ENCODE measurements at regions not wholly inside any gene's neighbourhood (a gene's known extent, or its start where the extent isn't known, plus 50 kb on each side); places are given as distances from the start of the nearest gene placed in this dataset.

DNA sequence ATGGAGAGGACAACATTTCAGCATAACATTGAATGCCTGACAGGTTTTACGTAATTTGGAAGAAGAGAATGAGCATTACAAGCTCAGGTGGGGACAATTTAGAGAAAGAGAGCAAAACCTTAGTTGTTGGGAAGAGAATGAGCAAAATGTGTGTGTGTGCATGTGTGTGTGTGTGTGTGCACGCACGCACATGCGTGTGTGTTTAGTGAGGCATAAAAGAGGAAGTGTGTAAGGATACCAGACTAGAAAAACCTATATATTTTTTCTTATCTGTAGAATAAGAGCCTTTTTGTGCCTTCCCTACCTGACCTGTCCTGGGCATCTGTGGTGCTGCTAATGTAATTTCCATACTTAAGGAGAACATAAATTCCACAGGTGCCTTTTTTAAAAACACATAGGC lies 99.0 kb upstream of the PLXNA2 start:
- 100% methylated on average over 1 of the region's 4 CpGs for WGBS (ENCODE audit: insufficient coverage)
- no peak overlapping the region for H3K27ac Mint-ChIP-seq

DNA sequence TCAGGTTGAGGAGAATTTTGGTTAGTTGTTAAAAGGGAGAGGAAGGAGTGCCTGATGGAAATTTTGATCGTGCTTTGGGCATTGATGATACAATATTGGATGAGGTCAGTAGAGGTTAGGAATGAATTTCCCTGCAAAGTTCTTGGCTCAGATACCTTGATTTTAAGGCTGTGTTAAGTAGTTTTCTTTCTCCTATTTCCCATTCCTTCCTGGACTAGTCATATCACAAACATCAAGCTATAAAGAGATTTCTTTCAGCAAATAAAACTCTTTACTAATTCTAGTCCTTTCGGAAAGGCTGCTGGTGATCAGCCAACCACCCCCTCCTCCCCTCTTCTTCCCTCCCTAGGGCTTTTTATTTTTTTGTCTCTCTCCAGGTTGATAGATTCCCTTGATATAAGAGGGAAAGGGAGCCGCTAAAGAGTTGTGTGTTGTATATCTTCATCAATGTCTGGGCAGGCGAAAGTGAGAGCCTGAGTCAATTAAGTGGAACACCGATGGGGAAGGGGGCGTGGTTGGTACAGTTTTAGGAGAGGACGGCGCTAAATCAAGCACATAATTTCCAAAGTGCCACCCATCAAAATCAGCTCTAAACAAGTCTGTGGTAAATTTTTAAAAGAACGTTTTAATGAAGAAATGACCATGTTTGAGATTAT lies 100.1 kb upstream of the PLXNA2 start:
- 100% methylated on average over 1 of the region's 9 CpGs for WGBS (ENCODE audit: insufficient coverage)
- no peaks in the 10 kb centered on the region for H3K4me1 ChIP-seq (ENCODE audit: control insufficient read depth in 1 of 2, insufficient read depth in 2 of 2, low read length in 2 of 2)
- no peaks in the 10 kb centered on the region for H3K27me3 ChIP-seq (ENCODE audit: control insufficient read depth in 2 of 2, insufficient read depth in 2 of 2, low read length in 2 of 2)

More for the DNA sequence above, 99.0 kb upstream of the PLXNA2 start:
- H3K4me3 Mint-ChIP-seq, result no peak overlapping the region
- Histone ChIP-seq H3K27ac (ENCODE audit: low read depth in 1 of 2, low read length in 2 of 2) (no peak overlapping the region), H4K20me1 (ENCODE audit: insufficient read depth, low read length) (no peaks in the 10 kb centered on the region), H3K4me2 (replicated peaks; ENCODE audit: extremely low read depth, low read length, poor library complexity, severe bottlenecking) (no peak overlapping the region), H3K27me3 (ENCODE audit: control insufficient read depth in 2 of 2, insufficient read depth in 2 of 2, low read length in 2 of 2) (no peaks in the 10 kb centered on the region), H3K9ac (ENCODE audit: insufficient read depth, low read length, poor library complexity, severe bottlenecking) (no peak overlapping the region), H3K9me3 (replicated peaks in 1 of 2; ENCODE audit: control insufficient read depth in 1 of 2, insufficient read depth in 1 of 2, low read length in 2 of 2) (no peaks in the 10 kb centered on the region), H3K36me3 (replicated peaks in 1 of 2; ENCODE audit: control insufficient read depth in 1 of 2, insufficient read depth in 2 of 2, low read length in 2 of 2) (no peaks in the 10 kb centered on the region), H2AFZ (ENCODE audit: insufficient read depth, low read depth, low read length, poor library complexity, severe bottlenecking) (no peak overlapping the region), H3K4me3 (replicated peaks in 1 of 3; ENCODE audit: low read depth in 2 of 3, low read length in 3 of 3) (no peak overlapping the region), H3K79me2 (ENCODE audit: insufficient read depth, low read length) (no peaks in the 10 kb centered on the region), H3K4me1 (ENCODE audit: control insufficient read depth in 1 of 2, insufficient read depth in 2 of 2, low read length in 2 of 2) (no peaks in the 10 kb centered on the region)
- peaks cover 0 to 2% (median 0%) of the 10 kb centered on the region in 7 donors for H3K9me3 Mint-ChIP-seq
- intact Hi-C loops (cut with micrococcal nuclease), result no loop called here
- H3K36me3 Mint-ChIP-seq, result no peaks in the 10 kb centered on the region
- H3K27me3 Mint-ChIP-seq (ENCODE audit: low read depth in 3 of 3), result peaks cover 0 to 5% (median 3%) of the 10 kb centered on the region in 3 donors
- TF ChIP-seq, protein P1, sequence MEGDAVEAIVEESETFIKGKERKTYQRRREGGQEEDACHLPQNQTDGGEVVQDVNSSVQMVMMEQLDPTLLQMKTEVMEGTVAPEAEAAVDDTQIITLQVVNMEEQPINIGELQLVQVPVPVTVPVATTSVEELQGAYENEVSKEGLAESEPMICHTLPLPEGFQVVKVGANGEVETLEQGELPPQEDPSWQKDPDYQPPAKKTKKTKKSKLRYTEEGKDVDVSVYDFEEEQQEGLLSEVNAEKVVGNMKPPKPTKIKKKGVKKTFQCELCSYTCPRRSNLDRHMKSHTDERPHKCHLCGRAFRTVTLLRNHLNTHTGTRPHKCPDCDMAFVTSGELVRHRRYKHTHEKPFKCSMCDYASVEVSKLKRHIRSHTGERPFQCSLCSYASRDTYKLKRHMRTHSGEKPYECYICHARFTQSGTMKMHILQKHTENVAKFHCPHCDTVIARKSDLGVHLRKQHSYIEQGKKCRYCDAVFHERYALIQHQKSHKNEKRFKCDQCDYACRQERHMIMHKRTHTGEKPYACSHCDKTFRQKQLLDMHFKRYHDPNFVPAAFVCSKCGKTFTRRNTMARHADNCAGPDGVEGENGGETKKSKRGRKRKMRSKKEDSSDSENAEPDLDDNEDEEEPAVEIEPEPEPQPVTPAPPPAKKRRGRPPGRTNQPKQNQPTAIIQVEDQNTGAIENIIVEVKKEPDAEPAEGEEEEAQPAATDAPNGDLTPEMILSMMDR (IDR thresholded peaks at IDR 0.05), result no peak
- no peaks in the 10 kb centered on the region for H3K4me1 Mint-ChIP-seq
- DNase-seq, result no peak

More for the DNA sequence above, 100.1 kb upstream of the PLXNA2 start:
- no peak overlapping the region for H3K4me2 ChIP-seq (replicated peaks; ENCODE audit: extremely low read depth, low read length, poor library complexity, severe bottlenecking)
- Mint-ChIP-seq H3K9me3 (peaks cover 0 to 2% (median 0%) of the 10 kb centered on the region in 7 donors), H3K27ac (no peak overlapping the region), H3K4me1 (no peaks in the 10 kb centered on the region), H3K4me3 (no peak overlapping the region), H3K27me3 (ENCODE audit: low read depth in 3 of 3) (peaks cover 0 to 5% (median 3%) of the 10 kb centered on the region in 3 donors), H3K36me3 (no peaks in the 10 kb centered on the region)
- DNase-seq, result no peak
- H4K20me1 ChIP-seq (ENCODE audit: insufficient read depth, low read length), result no peaks in the 10 kb centered on the region
- no peak overlapping the region for H2AFZ ChIP-seq (ENCODE audit: insufficient read depth, low read depth, low read length, poor library complexity, severe bottlenecking)
- no peak overlapping the region for H3K27ac ChIP-seq (ENCODE audit: low read depth in 1 of 2, low read length in 2 of 2)
- H3K4me3 ChIP-seq (replicated peaks in 1 of 3; ENCODE audit: low read depth in 2 of 3, low read length in 3 of 3), result no peak overlapping the region
- no peaks in the 10 kb centered on the region for H3K79me2 ChIP-seq (ENCODE audit: insufficient read depth, low read length)
- no peaks in the 10 kb centered on the region for H3K36me3 ChIP-seq (replicated peaks in 1 of 2; ENCODE audit: control insufficient read depth in 1 of 2, insufficient read depth in 2 of 2, low read length in 2 of 2)
- TF ChIP-seq, protein P1 (IDR thresholded peaks at IDR 0.05), result no peak
- intact Hi-C loops (cut with micrococcal nuclease), result no loop called here
- no peaks in the 10 kb centered on the region for H3K9me3 ChIP-seq (replicated peaks in 1 of 2; ENCODE audit: control insufficient read depth in 1 of 2, insufficient read depth in 1 of 2, low read length in 2 of 2)
- H3K9ac ChIP-seq (ENCODE audit: insufficient read depth, low read length, poor library complexity, severe bottlenecking), result no peak overlapping the region
